ENCODE measurements at regions not wholly inside any gene's neighbourhood (a gene's known extent, or its start where the extent isn't known, plus 50 kb on each side); places are given as distances from the start of the nearest gene placed in this dataset.

- Histone ChIP-seq H3K4me3 (ENCODE audit: insufficient read depth, low read length) (no peak overlapping the region), H3K27ac (ENCODE audit: low read depth, low read length) (no peak overlapping the region), H3K9me3 (ENCODE audit: low read depth, low read length) (no peaks in the 10 kb centered on the region), H3K79me2 (ENCODE audit: insufficient read depth, low read length) (no peaks in the 10 kb centered on the region), H3K36me3 (ENCODE audit: insufficient read depth, low read length) (no peaks in the 10 kb centered on the region), H2AFZ (ENCODE audit: low read length) (no peak overlapping the region), H3K4me1 (ENCODE audit: insufficient read depth, low read length) (no peaks in the 10 kb centered on the region), H4K20me1 (ENCODE audit: insufficient read depth, low read length) (no peaks in the 10 kb centered on the region), H3K4me2 (ENCODE audit: insufficient read depth, low read length) (no peak overlapping the region), H3K27me3 (ENCODE audit: insufficient read depth, low read length) (no peaks in the 10 kb centered on the region)
- DNase-seq (ENCODE audit: insufficient read length, low spot score, missing footprints), result no peak
- TF ChIP-seq, protein P1, sequence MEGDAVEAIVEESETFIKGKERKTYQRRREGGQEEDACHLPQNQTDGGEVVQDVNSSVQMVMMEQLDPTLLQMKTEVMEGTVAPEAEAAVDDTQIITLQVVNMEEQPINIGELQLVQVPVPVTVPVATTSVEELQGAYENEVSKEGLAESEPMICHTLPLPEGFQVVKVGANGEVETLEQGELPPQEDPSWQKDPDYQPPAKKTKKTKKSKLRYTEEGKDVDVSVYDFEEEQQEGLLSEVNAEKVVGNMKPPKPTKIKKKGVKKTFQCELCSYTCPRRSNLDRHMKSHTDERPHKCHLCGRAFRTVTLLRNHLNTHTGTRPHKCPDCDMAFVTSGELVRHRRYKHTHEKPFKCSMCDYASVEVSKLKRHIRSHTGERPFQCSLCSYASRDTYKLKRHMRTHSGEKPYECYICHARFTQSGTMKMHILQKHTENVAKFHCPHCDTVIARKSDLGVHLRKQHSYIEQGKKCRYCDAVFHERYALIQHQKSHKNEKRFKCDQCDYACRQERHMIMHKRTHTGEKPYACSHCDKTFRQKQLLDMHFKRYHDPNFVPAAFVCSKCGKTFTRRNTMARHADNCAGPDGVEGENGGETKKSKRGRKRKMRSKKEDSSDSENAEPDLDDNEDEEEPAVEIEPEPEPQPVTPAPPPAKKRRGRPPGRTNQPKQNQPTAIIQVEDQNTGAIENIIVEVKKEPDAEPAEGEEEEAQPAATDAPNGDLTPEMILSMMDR (IDR thresholded peaks at IDR 0.05; ENCODE audit: extremely low read depth, low read depth, low read length), result no peak
Measured at GRCh38 chr1:229111703-229112319, 159.1 kb upstream of the RAB4A start.

GRCh38 chr1:229112832-229113548 is 157.9 kb upstream of the RAB4A start:
- no peaks in the 10 kb centered on the region for H3K36me3 ChIP-seq (ENCODE audit: insufficient read depth, low read length)
- no peaks in the 10 kb centered on the region for H3K27me3 ChIP-seq (ENCODE audit: insufficient read depth, low read length)
- no peak overlapping the region for H3K4me2 ChIP-seq (ENCODE audit: insufficient read depth, low read length)
- TF ChIP-seq, protein P1 (IDR thresholded peaks at IDR 0.05; ENCODE audit: extremely low read depth, low read depth, low read length), result no peak
- H3K4me3 ChIP-seq (ENCODE audit: insufficient read depth, low read length), result no peak overlapping the region
- DNase-seq (ENCODE audit: insufficient read length, low spot score, missing footprints), result no peak
- no peak overlapping the region for H2AFZ ChIP-seq (ENCODE audit: low read length)
- H3K9me3 ChIP-seq (ENCODE audit: low read depth, low read length), result no peaks in the 10 kb centered on the region
- H4K20me1 ChIP-seq (ENCODE audit: insufficient read depth, low read length), result no peaks in the 10 kb centered on the region
- H3K27ac ChIP-seq (ENCODE audit: low read depth, low read length), result no peak overlapping the region
- no peaks in the 10 kb centered on the region for H3K4me1 ChIP-seq (ENCODE audit: insufficient read depth, low read length)
- no peaks in the 10 kb centered on the region for H3K79me2 ChIP-seq (ENCODE audit: insufficient read depth, low read length)

DNA sequence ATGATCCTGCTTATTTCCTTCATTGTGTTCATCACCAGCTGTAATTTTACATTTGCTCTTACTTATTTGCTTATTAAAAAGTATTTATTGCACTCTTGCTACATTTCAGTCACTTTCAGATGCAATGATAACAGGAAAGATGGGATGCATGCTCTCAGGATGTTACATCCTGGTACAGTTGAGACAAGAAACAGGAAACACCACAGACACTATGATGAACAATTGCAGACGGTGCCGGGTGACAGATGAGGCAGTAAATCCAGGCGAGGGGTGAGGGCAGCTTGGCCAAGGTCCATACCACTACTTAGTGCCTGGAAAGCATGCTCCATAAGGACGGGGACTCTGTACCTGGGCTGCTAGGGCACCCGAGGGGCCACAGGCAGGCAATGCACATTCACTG is 156.6 kb upstream of the RAB4A start:
- Histone ChIP-seq H3K4me1 (ENCODE audit: insufficient read depth, low read length) (no peaks in the 10 kb centered on the region), H3K27ac (ENCODE audit: low read depth, low read length) (no peak overlapping the region), H4K20me1 (ENCODE audit: insufficient read depth, low read length) (no peaks in the 10 kb centered on the region), H3K4me2 (ENCODE audit: insufficient read depth, low read length) (no peak overlapping the region), H3K27me3 (ENCODE audit: insufficient read depth, low read length) (no peaks in the 10 kb centered on the region), H2AFZ (ENCODE audit: low read length) (no peak overlapping the region), H3K4me3 (ENCODE audit: insufficient read depth, low read length) (no peak overlapping the region), H3K36me3 (ENCODE audit: insufficient read depth, low read length) (no peaks in the 10 kb centered on the region), H3K79me2 (ENCODE audit: insufficient read depth, low read length) (no peaks in the 10 kb centered on the region), H3K9me3 (ENCODE audit: low read depth, low read length) (no peaks in the 10 kb centered on the region)
- DNase-seq (ENCODE audit: insufficient read length, low spot score, missing footprints), result no peak
- TF ChIP-seq, protein P1 (IDR thresholded peaks at IDR 0.05; ENCODE audit: extremely low read depth, low read depth, low read length), result no peak

DNA sequence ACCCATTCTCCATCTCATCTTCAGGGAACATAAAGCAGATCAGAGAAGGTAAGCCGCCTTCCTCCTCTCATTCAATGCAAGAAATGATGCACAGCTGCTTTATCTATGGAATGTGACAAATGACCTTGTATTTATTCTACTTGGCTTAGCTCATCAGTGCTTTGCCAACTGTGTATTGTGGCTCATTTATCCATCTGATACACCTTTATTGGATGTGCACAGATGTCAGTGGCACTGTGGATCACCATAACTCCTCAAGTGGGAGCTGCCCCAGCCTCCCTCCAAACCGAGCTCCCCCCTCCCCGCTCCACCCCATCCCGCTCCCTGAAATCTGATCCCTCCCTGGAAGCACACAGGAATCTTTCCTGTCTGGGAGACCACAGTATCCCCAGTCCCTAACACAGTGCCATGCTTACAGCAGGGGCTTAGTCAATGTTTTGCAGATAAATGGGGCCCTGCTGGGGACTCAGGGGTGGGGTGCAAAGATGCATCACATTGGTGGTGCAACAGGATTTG is 156.0 kb upstream of the RAB4A start:
- no peaks in the 10 kb centered on the region for H3K79me2 ChIP-seq (ENCODE audit: insufficient read depth, low read length)
- no peak overlapping the region for H3K4me3 ChIP-seq (ENCODE audit: insufficient read depth, low read length)
- TF ChIP-seq, protein P1 (IDR thresholded peaks at IDR 0.05; ENCODE audit: extremely low read depth, low read depth, low read length), result no peak
- no peak for DNase-seq (ENCODE audit: insufficient read length, low spot score, missing footprints)
- H3K4me1 ChIP-seq (ENCODE audit: insufficient read depth, low read length), result no peaks in the 10 kb centered on the region
- H2AFZ ChIP-seq (ENCODE audit: low read length), result no peak overlapping the region
- H4K20me1 ChIP-seq (ENCODE audit: insufficient read depth, low read length), result no peaks in the 10 kb centered on the region
- H3K4me2 ChIP-seq (ENCODE audit: insufficient read depth, low read length), result no peak overlapping the region
- no peaks in the 10 kb centered on the region for H3K27me3 ChIP-seq (ENCODE audit: insufficient read depth, low read length)
- H3K27ac ChIP-seq (ENCODE audit: low read depth, low read length), result no peak overlapping the region
- no peaks in the 10 kb centered on the region for H3K36me3 ChIP-seq (ENCODE audit: insufficient read depth, low read length)
- no peaks in the 10 kb centered on the region for H3K9me3 ChIP-seq (ENCODE audit: low read depth, low read length)
